Stomach smooth muscle (tissue), 2 donors: ENCODE measurements at regions not wholly inside any gene's neighbourhood (a gene's known extent, or its start where the extent isn't known, plus 50 kb on each side); places are given as distances from the start of the nearest gene placed in this dataset.

Experiments
- H3K27ac ChIP-seq: one replicate; pipeline ENCODE4 v1.7.0; 2013; ENCODE audit warnings: mild to moderate bottlenecking, low read length, inconsistent platforms
- H3K27me3 ChIP-seq, 2 donors: one replicate each; pipeline ENCODE4 v1.7.0; 2013; ENCODE audit warnings: low read length in 2 of 2; ENCODE audit not compliant: insufficient read depth in 2 of 2, control insufficient read depth in 1 of 2
- H3K36me3 ChIP-seq, 2 donors: one replicate each; pipeline ENCODE4 v1.7.0; 2013; ENCODE audit warnings: low read length in 2 of 2; ENCODE audit not compliant: control insufficient read depth in 2 of 2, insufficient read depth in 2 of 2
- H3K4me1 ChIP-seq: one replicate; pipeline ENCODE4 v1.7.0; 2013; ENCODE audit warnings: low read length; ENCODE audit not compliant: control insufficient read depth, insufficient read depth
- H3K4me3 ChIP-seq, 2 donors: one replicate each; pipeline ENCODE4 v1.7.0; 2013; ENCODE audit warnings: low read length in 2 of 2
- H3K9ac ChIP-seq, 2 donors: one replicate each; pipeline ENCODE4 v1.7.0; 2013; ENCODE audit warnings: low read length in 2 of 2, mild to moderate bottlenecking in 1 of 2
- H3K9me3 ChIP-seq, 2 donors: one replicate each; pipeline ENCODE4 v1.7.0; 2013; ENCODE audit warnings: low read length in 2 of 2; ENCODE audit not compliant: control insufficient read depth in 2 of 2
- donor health status: healthy.
- donor health status: Pancreatic carcinoma.

- no peaks in the 10 kb centered on the region for H3K36me3 ChIP-seq
- no peaks in the 10 kb centered on the region for H3K9me3 ChIP-seq
- H3K4me1 ChIP-seq: no peaks in the 10 kb centered on the region
- no peaks in the 10 kb centered on the region for H3K27me3 ChIP-seq
- H3K4me3 ChIP-seq: no peak overlapping the region
- no peak overlapping the region for H3K27ac ChIP-seq
- no peak overlapping the region for H3K9ac ChIP-seq
These were observed 849.1 kb upstream of the CHAC2 start for GRCh38 chr2:52918551-52918950.

GRCh38 chr2:52916981-52917380, 850.6 kb upstream of the CHAC2 start:
- Histone ChIP-seq H3K9ac (no peak overlapping the region), H3K27me3 (no peaks in the 10 kb centered on the region), H3K9me3 (no peaks in the 10 kb centered on the region), H3K4me1 (no peaks in the 10 kb centered on the region), H3K27ac (no peak overlapping the region), H3K4me3 (no peak overlapping the region), H3K36me3 (no peaks in the 10 kb centered on the region)

GRCh38 chr2:52904355-52904891, 863.2 kb upstream of the CHAC2 start:
- Histone ChIP-seq H3K4me3 (no peak overlapping the region), H3K9ac (no peak overlapping the region), H3K27me3 (no peaks in the 10 kb centered on the region), H3K4me1 (no peaks in the 10 kb centered on the region), H3K9me3 (peaks cover 0 to 3% of the 10 kb centered on the region in 2 donors), H3K27ac (no peak overlapping the region), H3K36me3 (no peaks in the 10 kb centered on the region)

GRCh38 chr2:52897511-52898044, 870.0 kb upstream of the CHAC2 start:
- Histone ChIP-seq H3K4me3 (no peak overlapping the region), H3K36me3 (no peaks in the 10 kb centered on the region), H3K27ac (no peak overlapping the region), H3K27me3 (no peaks in the 10 kb centered on the region), H3K9ac (no peak overlapping the region), H3K9me3 (peaks cover under 1 to 2% of the 10 kb centered on the region in 2 donors), H3K4me1 (no peaks in the 10 kb centered on the region)

GRCh38 chr2:52895726-52896340, 871.8 kb upstream of the CHAC2 start:
- H3K9me3 ChIP-seq: peaks cover 0 to 2% of the 10 kb centered on the region in 2 donors
- no peak overlapping the region for H3K9ac ChIP-seq
- no peak overlapping the region for H3K27ac ChIP-seq
- H3K27me3 ChIP-seq: no peaks in the 10 kb centered on the region
- H3K4me1 ChIP-seq: no peaks in the 10 kb centered on the region
- no peak overlapping the region for H3K4me3 ChIP-seq
- H3K36me3 ChIP-seq: no peaks in the 10 kb centered on the region

GRCh38 chr2:52886556-52886955, 881.0 kb upstream of the CHAC2 start:
- no peak overlapping the region for H3K9ac ChIP-seq
- H3K4me3 ChIP-seq: no peak overlapping the region
- no peaks in the 10 kb centered on the region for H3K36me3 ChIP-seq
- no peak overlapping the region for H3K27ac ChIP-seq
- no peaks in the 10 kb centered on the region for H3K27me3 ChIP-seq
- no peaks in the 10 kb centered on the region for H3K9me3 ChIP-seq
- no peaks in the 10 kb centered on the region for H3K4me1 ChIP-seq

- H3K9me3 ChIP-seq: no peaks in the 10 kb centered on the region
- no peaks in the 10 kb centered on the region for H3K27me3 ChIP-seq
- H3K27ac ChIP-seq: no peak overlapping the region
- no peaks in the 10 kb centered on the region for H3K36me3 ChIP-seq
- no peak overlapping the region for H3K9ac ChIP-seq
- H3K4me1 ChIP-seq: no peaks in the 10 kb centered on the region
- H3K4me3 ChIP-seq: no peak overlapping the region
These were observed 882.7 kb upstream of the CHAC2 start for GRCh38 chr2:52884761-52885352.

- Histone ChIP-seq H3K9ac (no peak overlapping the region), H3K27ac (no peak overlapping the region), H3K36me3 (no peaks in the 10 kb centered on the region), H3K4me3 (no peak overlapping the region), H3K27me3 (no peaks in the 10 kb centered on the region), H3K4me1 (peaks cover 2% of the 10 kb centered on the region), H3K9me3 (no peaks in the 10 kb centered on the region)
These were observed 884.6 kb upstream of the CHAC2 start for GRCh38 chr2:52882974-52883373.

- no peak overlapping the region for H3K4me3 ChIP-seq
- no peaks in the 10 kb centered on the region for H3K27me3 ChIP-seq
- H3K9ac ChIP-seq: no peak overlapping the region
- no peak overlapping the region for H3K27ac ChIP-seq
- H3K9me3 ChIP-seq: no peaks in the 10 kb centered on the region
- peaks cover 4% of the 10 kb centered on the region for H3K4me1 ChIP-seq
- H3K36me3 ChIP-seq: no peaks in the 10 kb centered on the region
These were observed 886.0 kb upstream of the CHAC2 start for GRCh38 chr2:52881606-52882005.

GRCh38 chr2:52880872-52881271, 886.7 kb upstream of the CHAC2 start:
- H3K9me3 ChIP-seq: no peaks in the 10 kb centered on the region
- no peak overlapping the region for H3K27ac ChIP-seq
- H3K27me3 ChIP-seq: no peaks in the 10 kb centered on the region
- H3K4me1 ChIP-seq: peaks cover 4% of the 10 kb centered on the region
- no peak overlapping the region for H3K4me3 ChIP-seq
- no peak overlapping the region for H3K9ac ChIP-seq
- H3K36me3 ChIP-seq: no peaks in the 10 kb centered on the region

GRCh38 chr2:52879561-52879960, 888.0 kb upstream of the CHAC2 start:
- Histone ChIP-seq H3K27me3 (no peaks in the 10 kb centered on the region), H3K36me3 (no peaks in the 10 kb centered on the region), H3K9ac (no peak overlapping the region), H3K27ac (no peak overlapping the region), H3K4me3 (no peak overlapping the region), H3K4me1 (peaks cover 4% of the 10 kb centered on the region), H3K9me3 (no peaks in the 10 kb centered on the region)
